ENCODE measurements at regions not wholly inside any gene's neighbourhood (a gene's known extent, or its start where the extent isn't known, plus 50 kb on each side); places are given as distances from the start of the nearest gene placed in this dataset.

GRCh38 chr3:99524559-99524958 is 113.8 kb upstream of the COL8A1 start:
- TF ChIP-seq RAD21 (IDR thresholded peaks at IDR 0.05; ENCODE audit: low read depth) (no peak), YY1 (IDR thresholded peaks at IDR 0.05; ENCODE audit: low read depth) (no peak), TAF1 (IDR thresholded peaks at IDR 0.05; ENCODE audit: low read depth) (no peak), CREB1 (IDR thresholded peaks at IDR 0.05; ENCODE audit: low read depth) (no peak), REST (IDR thresholded peaks at IDR 0.05; ENCODE audit: low read depth) (no peak), ZBTB7A (IDR thresholded peaks at IDR 0.05; ENCODE audit: low read depth) (no peak)

Data from Ishikawa (cell line).